HG03469 (cell line): ENCODE measurements at regions not wholly inside any gene's neighbourhood (a gene's known extent, or its start where the extent isn't known, plus 50 kb on each side); places are given as distances from the start of the nearest gene placed in this dataset.

ENCODE experiments used
- ATAC-seq: cut with Tn5 transposase; IDR thresholded peaks from one replicate; pipeline ENCODE4 v1.9.1; 2021; ENCODE audit warnings: mild to moderate bottlenecking, moderate library complexity, moderate number of reproducible peaks; ENCODE audit not compliant: unreplicated experiment

- ATAC-seq: no peak
Observed at GRCh38 chr13:111551204-111551820, 230.9 kb downstream of the TEX29 start.

- no peak for ATAC-seq
Observed at GRCh38 chr13:111552891-111553655, 232.6 kb downstream of the TEX29 start.

- no peak for ATAC-seq
Observed at GRCh38 chr13:111554539-111555267, 234.3 kb downstream of the TEX29 start.

GRCh38 chr13:111555268-111555808, 234.9 kb downstream of the TEX29 start:
- ATAC-seq: no peak

- ATAC-seq: no peak
Observed at GRCh38 chr13:111555903-111556302, 235.5 kb downstream of the TEX29 start.

GRCh38 chr13:111556496-111556895, 236.1 kb downstream of the TEX29 start:
- no peak for ATAC-seq

GRCh38 chr13:111557921-111558699, 237.7 kb downstream of the TEX29 start:
- ATAC-seq: no peak

- no peak for ATAC-seq
Observed at GRCh38 chr13:111558700-111559088, 238.3 kb downstream of the TEX29 start.

GRCh38 chr13:111559612-111560403, 239.4 kb downstream of the TEX29 start:
- no peak for ATAC-seq

- ATAC-seq: no peak
Observed at GRCh38 chr13:111561091-111561781, 240.8 kb downstream of the TEX29 start.

- no peak for ATAC-seq
Observed at GRCh38 chr13:111562716-111563115, 242.3 kb downstream of the TEX29 start.

- no peak for ATAC-seq
Observed at GRCh38 chr13:111564606-111565005, 244.2 kb downstream of the TEX29 start.

GRCh38 chr13:111565400-111565799, 245.0 kb downstream of the TEX29 start:
- no peak for ATAC-seq

GRCh38 chr13:111566567-111566966, 246.1 kb downstream of the TEX29 start:
- no peak for ATAC-seq

GRCh38 chr13:111567637-111568036, 247.2 kb downstream of the TEX29 start:
- ATAC-seq: no peak

GRCh38 chr13:111568290-111568689, 247.8 kb downstream of the TEX29 start:
- ATAC-seq: no peak

GRCh38 chr13:111570911-111571310, 250.5 kb downstream of the TEX29 start:
- no peak for ATAC-seq

- ATAC-seq: no peak
Observed at GRCh38 chr13:111572956-111573761, 252.7 kb downstream of the TEX29 start.

- no peak for ATAC-seq
Observed at GRCh38 chr13:111573801-111574200, 253.4 kb downstream of the TEX29 start.
